ENCODE measurements at regions not wholly inside any gene's neighbourhood (a gene's known extent, or its start where the extent isn't known, plus 50 kb on each side); places are given as distances from the start of the nearest gene placed in this dataset.

DNA sequence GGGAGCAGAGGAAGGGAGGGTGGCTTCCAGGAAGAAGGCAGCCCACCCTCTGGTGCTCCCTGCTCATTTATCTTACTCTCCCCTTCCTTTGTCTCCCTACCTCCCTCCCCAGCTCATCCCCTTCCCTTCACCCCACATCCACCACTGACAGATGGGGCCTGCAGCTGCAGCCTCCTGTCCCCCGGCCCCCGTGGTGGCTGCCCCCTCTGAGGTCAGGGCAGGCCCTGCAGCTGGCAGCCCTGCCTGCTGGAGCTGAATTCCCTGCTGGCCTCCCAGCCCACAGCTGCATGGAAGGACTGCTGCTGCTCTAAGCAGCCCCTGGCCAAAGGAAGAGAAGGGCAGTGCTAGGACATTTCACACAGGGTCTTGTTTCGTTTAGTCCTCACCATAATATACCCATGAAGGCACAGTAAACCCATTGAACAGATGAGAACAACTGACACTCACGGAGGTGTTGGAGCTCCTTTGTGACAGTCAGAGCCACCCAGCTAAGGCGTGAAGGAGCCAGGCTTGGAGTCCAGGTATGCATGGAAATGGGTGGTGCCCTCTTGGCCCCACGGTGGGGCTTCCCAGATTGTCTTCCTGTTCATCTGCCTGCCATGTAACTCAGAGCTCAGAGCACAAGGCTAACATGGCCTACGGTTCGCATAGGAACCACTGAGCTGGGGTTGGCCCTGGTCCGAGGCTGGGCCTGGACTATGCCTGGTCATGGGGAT, 121.7 kb upstream of the PRR20G start:
- no peak overlapping the region for H2AFZ ChIP-seq (ENCODE audit: low read depth, low read length)
- no peaks in the 10 kb centered on the region for H3K4me1 ChIP-seq (ENCODE audit: control insufficient read depth, extremely low read depth, insufficient read depth, low read length)
- no peak overlapping the region for H3K4me2 ChIP-seq (ENCODE audit: insufficient read depth, low read length)
- no peaks in the 10 kb centered on the region for H3K9me1 ChIP-seq (replicated peaks; ENCODE audit: control insufficient read depth, extremely low read depth, insufficient read depth, low read length)
- POLR2A ChIA-PET, result no interaction called here
- H3K36me3 ChIP-seq (ENCODE audit: control insufficient read depth in 2 of 2, extremely low read depth in 1 of 2, insufficient read depth in 2 of 2, low read length in 2 of 2), result no peaks in the 10 kb centered on the region
- DNase-seq (ENCODE audit: low read depth, low spot score) (no peak), FAIRE-seq (no peak)
- H4K20me1 ChIP-seq (replicated peaks; ENCODE audit: control insufficient read depth, extremely low read depth, insufficient read depth, low read length), result no peaks in the 10 kb centered on the region
- H3K27me3 ChIP-seq (ENCODE audit: control insufficient read depth in 2 of 2, insufficient read depth in 2 of 2, low read length in 2 of 2), result no peaks in the 10 kb centered on the region
- no peak overlapping the region for H3K27ac ChIP-seq (ENCODE audit: insufficient read depth, low read depth, low read length)
- H3K9me3 ChIP-seq (replicated peaks; ENCODE audit: control insufficient read depth, insufficient read depth, low read length), result no peaks in the 10 kb centered on the region
- no TSS peak for BruUV-seq (replicated peaks)
- H3K79me2 ChIP-seq (ENCODE audit: control insufficient read depth, insufficient read depth, low read length), result no peaks in the 10 kb centered on the region
- intact Hi-C loops (cut with micrococcal nuclease) (no loop called here), dilution Hi-C loops (cut with MboI; ENCODE audit: extremely low pct_ligation_motif_present, low sequenced_read_pairs) (no loop called here)
- no peak overlapping the region for H3K9ac ChIP-seq (replicated peaks; ENCODE audit: extremely low read depth, insufficient read depth, low read length)
- CTCF ChIA-PET, result interaction anchor here (1.4 kb wide), 1 partner anchor 10 kb away, joined by 3 read pairs; no protein-coding TSS in a partner anchor
- H3K4me3 ChIP-seq (replicated peaks in 1 of 3; ENCODE audit: insufficient read depth in 1 of 3, low read depth in 1 of 3, low read length in 3 of 3), result no peak overlapping the region
- TF ChIP-seq EZH2 (IDR thresholded peaks at IDR 0.05; ENCODE audit: borderline replicate concordance, low read depth, low read length, severe bottlenecking) (no peak), JUN (IDR thresholded peaks at IDR 0.05; ENCODE audit: borderline replicate concordance, insufficient read depth, insufficient read length, low read depth) (no peak), POLR2AphosphoS5 (IDR thresholded peaks at IDR 0.05; ENCODE audit: insufficient read depth, low read depth, low read length) (no peak), MAX (IDR thresholded peaks at IDR 0.05; ENCODE audit: insufficient read depth, insufficient read length) (no peak), FOS (IDR thresholded peaks at IDR 0.05; ENCODE audit: borderline replicate concordance, insufficient read depth, low read length) (no peak), GATA2 (IDR thresholded peaks at IDR 0.05; ENCODE audit: insufficient read depth, insufficient read length, low read depth, low read length) (no peak), POLR2A (IDR thresholded peaks at IDR 0.05; ENCODE audit: low read depth, low read length) (no peak), CTCF (IDR thresholded peaks at IDR 0.05; ENCODE audit: extremely low read depth in 1 of 2, insufficient read depth in 1 of 2, low read depth in 1 of 2, low read length in 2 of 2) (no peak), MYC (IDR thresholded peaks at IDR 0.05; ENCODE audit: low read depth, low read length) (no peak)

Measured in endothelial cell of umbilical vein (primary cell).